ENCODE measurements at regions not wholly inside any gene's neighbourhood (a gene's known extent, or its start where the extent isn't known, plus 50 kb on each side); places are given as distances from the start of the nearest gene placed in this dataset.

- H3K36me3 ChIP-seq (replicated peaks; ENCODE audit: insufficient read depth, low read length) = no peaks in the 10 kb centered on the region
- H3K9ac ChIP-seq (ENCODE audit: low read length) = no peak overlapping the region
- H3K4me2 ChIP-seq (ENCODE audit: low read depth, low read length) = no peak overlapping the region
- no peak overlapping the region for H3K4me3 ChIP-seq (ENCODE audit: low read length)
- no peaks in the 10 kb centered on the region for H3F3A ChIP-seq (ENCODE audit: insufficient read depth, low read length)
- no peak overlapping the region for H2AFZ ChIP-seq (ENCODE audit: low read length)
- no peaks in the 10 kb centered on the region for H3K9me2 ChIP-seq (replicated peaks; ENCODE audit: insufficient read depth, low read length)
- no peak for TF ChIP-seq EZH2phosphoT487 (IDR thresholded peaks at IDR 0.05; ENCODE audit: low read length)
- TF ChIP-seq EZH2 (optimal IDR thresholded peaks at IDR 0.05; ENCODE audit: low read depth, low read length) = no peak
- TF ChIP-seq CTCF (IDR thresholded peaks at IDR 0.05; ENCODE audit: low read length) = no peak
- no peaks in the 10 kb centered on the region for H3K9me3 ChIP-seq (replicated peaks; ENCODE audit: insufficient read depth, low read length)
- no peak for DNase-seq
- no peaks in the 10 kb centered on the region for H3K4me1 ChIP-seq (ENCODE audit: low read length)
- no peaks in the 10 kb centered on the region for H3K27me3 ChIP-seq (replicated peaks; ENCODE audit: insufficient read depth, low read length)
- no peaks in the 10 kb centered on the region for H3K79me2 ChIP-seq (ENCODE audit: low read length)
- H3K27ac ChIP-seq (ENCODE audit: low read length) = no peak overlapping the region
- H4K20me1 ChIP-seq (ENCODE audit: insufficient read depth, low read length) = no peaks in the 10 kb centered on the region
Observed at GRCh38 chr21:35782667-35783066, 277.7 kb downstream of the SETD4 start.

GRCh38 chr21:35780983-35781382 is 279.3 kb downstream of the SETD4 start:
- H3K27ac ChIP-seq (ENCODE audit: low read length) = no peak overlapping the region
- no peaks in the 10 kb centered on the region for H3K9me2 ChIP-seq (replicated peaks; ENCODE audit: insufficient read depth, low read length)
- H4K20me1 ChIP-seq (ENCODE audit: insufficient read depth, low read length) = no peaks in the 10 kb centered on the region

GRCh38 chr21:35779690-35780570 is 280.4 kb downstream of the SETD4 start:
- Histone ChIP-seq H3K9me2 (replicated peaks; ENCODE audit: insufficient read depth, low read length) (no peaks in the 10 kb centered on the region), H3K36me3 (replicated peaks; ENCODE audit: insufficient read depth, low read length) (no peaks in the 10 kb centered on the region), H3K9ac (ENCODE audit: low read length) (no peak overlapping the region), H3K27me3 (replicated peaks; ENCODE audit: insufficient read depth, low read length) (no peaks in the 10 kb centered on the region), H4K20me1 (ENCODE audit: insufficient read depth, low read length) (no peaks in the 10 kb centered on the region), H3F3A (ENCODE audit: insufficient read depth, low read length) (no peaks in the 10 kb centered on the region), H3K4me3 (ENCODE audit: low read length) (no peak overlapping the region), H2AFZ (ENCODE audit: low read length) (no peak overlapping the region), H3K4me1 (ENCODE audit: low read length) (no peaks in the 10 kb centered on the region), H3K4me2 (ENCODE audit: low read depth, low read length) (no peak overlapping the region), H3K79me2 (ENCODE audit: low read length) (no peaks in the 10 kb centered on the region), H3K27ac (ENCODE audit: low read length) (no peak overlapping the region), H3K9me3 (replicated peaks; ENCODE audit: insufficient read depth, low read length) (no peaks in the 10 kb centered on the region)
- TF ChIP-seq CTCF (IDR thresholded peaks at IDR 0.05; ENCODE audit: low read length) = no peak
- TF ChIP-seq EZH2phosphoT487 (IDR thresholded peaks at IDR 0.05; ENCODE audit: low read length) = no peak
- no peak for TF ChIP-seq EZH2 (optimal IDR thresholded peaks at IDR 0.05; ENCODE audit: low read depth, low read length)
- no peak for DNase-seq

More at GRCh38 chr21:35780983-35781382, 279.3 kb downstream of the SETD4 start:
- Histone ChIP-seq H3F3A (ENCODE audit: insufficient read depth, low read length) (no peaks in the 10 kb centered on the region), H3K27me3 (replicated peaks; ENCODE audit: insufficient read depth, low read length) (no peaks in the 10 kb centered on the region), H3K36me3 (replicated peaks; ENCODE audit: insufficient read depth, low read length) (no peaks in the 10 kb centered on the region), H3K79me2 (ENCODE audit: low read length) (no peaks in the 10 kb centered on the region), H3K9me3 (replicated peaks; ENCODE audit: insufficient read depth, low read length) (no peaks in the 10 kb centered on the region), H3K4me2 (ENCODE audit: low read depth, low read length) (no peak overlapping the region), H3K4me1 (ENCODE audit: low read length) (no peaks in the 10 kb centered on the region), H2AFZ (ENCODE audit: low read length) (no peak overlapping the region), H3K9ac (ENCODE audit: low read length) (no peak overlapping the region), H3K4me3 (ENCODE audit: low read length) (no peak overlapping the region)
- TF ChIP-seq EZH2 (optimal IDR thresholded peaks at IDR 0.05; ENCODE audit: low read depth, low read length) (no peak), EZH2phosphoT487 (IDR thresholded peaks at IDR 0.05; ENCODE audit: low read length) (no peak), CTCF (IDR thresholded peaks at IDR 0.05; ENCODE audit: low read length) (no peak)
- no peak for DNase-seq
